Testis (tissue), 2 donors: ENCODE measurements at regions not wholly inside any gene's neighbourhood (a gene's known extent, or its start where the extent isn't known, plus 50 kb on each side); places are given as distances from the start of the nearest gene placed in this dataset.
"Not testable (repeated sequence)": the region's sequence is repeated elsewhere in the genome, so short reads cannot be mapped to it uniquely, and the experiment has no call there.

Experiments used
- DNase-seq: peaks from one replicate; pipeline ENCODE4 v3.0.0-alpha.2; 2019
- H3K27ac ChIP-seq, 2 donors: fragments of 200-600 bp; sonication (generic); one replicate each; pipeline ENCODE4 v1.5.1; 2019
- H3K27me3 ChIP-seq: fragments of 200-600 bp; sonication (generic); one replicate; pipeline ENCODE4 v1.5.1; 2019
- H3K36me3 ChIP-seq: fragments of 200-600 bp; sonication (generic); one replicate; pipeline ENCODE4 v1.5.1; 2017; ENCODE audit warnings: low read depth; ENCODE audit errors: missing control alignments
- H3K4me1 ChIP-seq: fragments of 200-600 bp; sonication (generic); one replicate; pipeline ENCODE4 v1.5.1; 2019
- H3K4me3 ChIP-seq, 2 donors: fragments of 200-600 bp; sonication (generic); one replicate each; pipeline ENCODE4 v1.5.1; 2017 to 2019
- H3K9me3 ChIP-seq: fragments of 200-600 bp; sonication (generic); one replicate; pipeline ENCODE4 v1.5.1; 2017
- CTCF ChIP-seq, 3 experiments: fragments of 450-650 bp in 2 of 3; fragments of 200-600 bp in 1 of 3; sonication (generic) in 1 of 3; IDR thresholded peaks; one replicate each; pipeline ENCODE4 v1.5.1; 2016 to 2019; ENCODE audit warnings: antibody characterized with exemption in 3 of 3, mild to moderate bottlenecking in 2 of 3, moderate library complexity in 1 of 3
- POLR2A ChIP-seq: fragments of 450-650 bp; IDR thresholded peaks from one replicate; pipeline ENCODE4 v1.6.1; 2017; ENCODE audit warnings: antibody characterized with exemption, mild to moderate bottlenecking, moderate library complexity
- WGBS, 2 donors: methylation state at CpG; one replicate each; pipeline ENCODE4 v1.1.5; 2018; 5-methylcytosine and 5-hydroxymethylcytosine counted together
- intact Hi-C: fragments of 100-400 bp; cut with DNase I; formaldehyde crosslinking; loops from one replicate; pipeline ENCODE4 v1.15.1; 2023; ENCODE audit warnings: low total_unique reads

DNA sequence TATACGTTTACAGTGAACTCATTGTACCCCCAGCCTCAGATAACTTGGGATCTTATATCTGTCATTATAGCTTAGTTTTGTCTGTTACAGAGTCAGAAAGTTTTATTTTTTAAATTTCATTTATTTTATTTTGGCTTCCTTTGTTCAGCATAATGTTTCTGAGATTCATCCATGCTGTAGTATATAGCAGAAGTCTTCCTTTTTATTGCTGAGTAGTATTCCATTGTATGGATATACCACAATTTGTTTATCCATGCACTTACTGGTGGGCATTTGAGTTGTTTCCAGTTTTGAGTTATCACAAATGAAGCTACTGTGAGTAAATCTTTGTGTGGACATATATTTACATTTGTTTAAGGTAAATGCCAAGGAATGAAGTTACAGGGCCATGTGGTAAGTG lies 122.3 kb downstream of the ADCYAP1 start:
- intact Hi-C loops, result no loop called here
- Histone ChIP-seq H3K4me1 (no peaks in the 10 kb centered on the region), H3K4me3 (no peak overlapping the region), H3K36me3 (no peaks in the 10 kb centered on the region), H3K27ac (no peak overlapping the region), H3K27me3 (no peaks in the 10 kb centered on the region), H3K9me3 (no peaks in the 10 kb centered on the region)
- 81 to 86% methylated on average over 1 of the region's 1 CpG for WGBS, 2 donors
- TF ChIP-seq POLR2A (no peak), CTCF (IDR thresholded peaks at IDR 0.05) (no peak)
- DNase-seq, result no peak

DNA sequence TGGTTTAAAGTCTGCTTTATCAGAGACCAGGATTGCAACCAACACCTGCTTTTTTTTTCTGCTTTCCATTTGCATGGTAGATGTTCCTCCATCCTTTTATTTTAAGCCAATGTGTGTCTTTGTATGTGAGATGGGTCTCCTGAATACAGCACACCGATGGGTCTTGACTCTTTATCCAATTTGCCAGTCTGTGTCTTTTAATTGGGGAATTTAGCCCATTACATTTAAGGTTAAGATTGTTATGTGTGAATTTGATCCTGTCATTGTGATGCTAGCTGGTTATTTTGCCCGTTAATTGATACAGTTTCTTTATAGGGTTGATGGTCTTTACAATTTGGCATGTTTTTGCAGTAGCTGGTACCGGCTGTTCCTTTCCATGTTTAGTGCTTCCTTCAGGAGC lies 128.4 kb downstream of the ADCYAP1 start:
- H3K4me3 ChIP-seq, H3K27ac ChIP-seq, intact Hi-C loops, H3K27me3 ChIP-seq, DNase-seq, H3K36me3 ChIP-seq, H3K9me3 ChIP-seq, H3K4me1 ChIP-seq: not testable (repeated sequence)
- WGBS, 2 donors, result 90 to 93% methylated on average over 3 of the region's 3 CpGs

DNA sequence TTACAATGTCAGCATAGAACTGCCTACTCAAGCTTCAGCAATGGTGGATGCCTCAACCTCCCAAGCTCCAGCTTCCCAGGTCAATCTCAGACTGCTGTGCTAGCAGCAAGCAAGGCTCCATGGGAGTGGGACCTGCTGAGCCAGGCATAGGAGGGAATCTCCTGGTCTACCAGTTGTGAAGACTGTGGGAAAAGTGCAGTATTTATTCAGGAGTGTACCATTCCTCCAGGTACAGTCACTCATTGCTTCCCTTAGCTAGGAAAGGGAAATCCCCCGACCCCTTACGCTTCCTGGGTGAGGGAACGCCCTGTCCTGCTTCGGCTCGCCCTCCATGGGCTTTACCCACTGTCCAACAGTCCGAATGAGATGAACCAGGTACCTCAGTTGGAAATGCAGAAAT lies 130.3 kb downstream of the ADCYAP1 start:
- TF ChIP-seq CTCF (IDR thresholded peaks at IDR 0.05) (no peak), POLR2A (no peak)
- Histone ChIP-seq H3K27me3 (no peaks in the 10 kb centered on the region), H3K9me3 (no peaks in the 10 kb centered on the region), H3K4me3 (no peak overlapping the region), H3K36me3 (no peaks in the 10 kb centered on the region), H3K27ac (no peak overlapping the region), H3K4me1 (no peaks in the 10 kb centered on the region)
- intact Hi-C loops, result no loop called here
- DNase-seq, result no peak
- 75 to 96% methylated on average over 1 to 6 of the region's 6 CpGs for WGBS, 2 donors

DNA sequence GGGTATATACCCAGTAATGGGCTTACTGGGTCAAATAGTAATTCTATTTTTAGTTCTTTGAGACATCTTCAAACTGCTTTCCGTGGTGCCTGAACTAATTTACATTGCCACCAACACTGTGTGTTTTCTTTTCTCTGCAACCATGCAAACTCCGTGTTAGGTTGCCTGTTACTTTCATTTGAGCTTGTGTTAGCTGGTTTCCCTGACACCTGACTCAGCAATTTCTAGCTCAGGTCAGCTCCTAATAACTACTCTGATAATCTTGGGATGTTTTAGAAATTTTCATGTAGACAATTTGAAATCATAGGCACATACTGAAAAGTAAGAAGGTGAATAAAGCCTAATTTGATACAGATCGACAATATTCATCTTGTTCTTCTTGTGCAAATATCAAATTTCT lies 132.3 kb downstream of the ADCYAP1 start:
- DNase-seq, result no peak
- intact Hi-C loops, result no loop called here
- Histone ChIP-seq H3K4me3 (no peak overlapping the region), H3K4me1 (no peaks in the 10 kb centered on the region), H3K27me3 (no peaks in the 10 kb centered on the region), H3K36me3 (no peaks in the 10 kb centered on the region), H3K9me3 (no peaks in the 10 kb centered on the region), H3K27ac (no peak overlapping the region)
- TF ChIP-seq CTCF (IDR thresholded peaks at IDR 0.05) (no peak), POLR2A (no peak)
- 62 to 63% methylated on average over 3 of the region's 3 CpGs for WGBS, 2 donors

- no peak for DNase-seq
- Histone ChIP-seq H3K27me3 (no peaks in the 10 kb centered on the region), H3K4me3 (no peak overlapping the region), H3K4me1 (no peaks in the 10 kb centered on the region), H3K36me3 (no peaks in the 10 kb centered on the region), H3K27ac (no peak overlapping the region), H3K9me3 (no peaks in the 10 kb centered on the region)
- intact Hi-C loops, result no loop called here
- 47 to 56% methylated on average over 2 of the region's 2 CpGs for WGBS, 2 donors
- TF ChIP-seq POLR2A, result no peak
Measured at GRCh38 chr18:1037776-1038175, 133.1 kb downstream of the ADCYAP1 start.

DNA sequence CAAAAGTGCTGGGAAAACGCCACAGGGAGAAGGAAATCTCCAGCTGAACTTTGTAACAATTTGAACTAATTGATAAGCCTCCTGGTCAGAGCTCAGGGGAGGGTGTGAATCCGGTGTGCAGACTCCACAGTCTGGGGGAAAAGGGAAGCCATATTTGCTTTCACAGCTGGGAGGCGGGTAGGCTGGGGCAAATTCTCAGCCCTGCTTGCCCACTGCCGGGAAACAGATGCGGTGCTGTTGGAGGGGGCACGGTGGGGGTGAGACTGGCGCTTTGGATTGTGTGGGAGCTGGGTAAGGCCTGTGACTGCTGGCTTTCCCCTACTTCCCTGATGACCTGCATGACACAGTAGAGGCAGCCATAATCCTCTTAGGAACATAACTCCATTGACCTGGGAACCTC lies 134.8 kb downstream of the ADCYAP1 start:
- Histone ChIP-seq H3K9me3 (no peaks in the 10 kb centered on the region), H3K4me1 (no peaks in the 10 kb centered on the region), H3K4me3 (no peak overlapping the region), H3K27ac (no peak overlapping the region), H3K27me3 (no peaks in the 10 kb centered on the region), H3K36me3 (no peaks in the 10 kb centered on the region)
- no peak for DNase-seq
- intact Hi-C loops, result no loop called here
- TF ChIP-seq POLR2A (no peak), CTCF (IDR thresholded peaks at IDR 0.05) (no peak)
- WGBS, 2 donors, result 72 to 92% methylated on average over 4 to 7 of the region's 7 CpGs

GRCh38 chr18:1043039-1043438 lies 138.4 kb downstream of the ADCYAP1 start:
- H3K4me3 ChIP-seq, H3K27ac ChIP-seq, H3K36me3 ChIP-seq, intact Hi-C loops, H3K9me3 ChIP-seq, H3K4me1 ChIP-seq, H3K27me3 ChIP-seq, DNase-seq: not testable (repeated sequence)
- 44 to 57% methylated on average over 2 of the region's 2 CpGs for WGBS, 2 donors
